GM12878 (cell line): ENCODE measurements at regions not wholly inside any gene's neighbourhood (a gene's known extent, or its start where the extent isn't known, plus 50 kb on each side); places are given as distances from the start of the nearest gene placed in this dataset.

Experiments used
- ATAC-seq: fragments of 200-7000 bp; cut with Tn5 transposase; 3 replicates; pipeline ENCODE4 v1.9.1; 2020; ENCODE audit warnings: mild to moderate bottlenecking, moderate library complexity
- BruUV-seq: library from RNA; stranded (reverse); fragments of 400-500 nt; replicated peaks from 2 replicates; lab custom pipeline; 2021; lab: Mats Ljungman, UMichigan
- CTCF ChIA-PET: fragments of 300-600 bp; sonication (Branson Sonifier 250); formaldehyde crosslinking; extraction: SDS; loops from one replicate; lab custom pipeline; 2021; ENCODE audit warnings: inconsistent platforms; lab: Yijun Ruan, JAX
- POLR2A ChIA-PET: fragments of 350-600 bp; formaldehyde crosslinking; extraction: SDS; loops from one replicate; lab custom pipeline; 2021; ENCODE audit warnings: inconsistent platforms; lab: Charles Lee
- RAD21 ChIA-PET: fragments of 300-600 bp; sonication (Branson Sonifier 250); formaldehyde crosslinking; loops from one replicate; lab custom pipeline; 2023; ENCODE audit warnings: antibody characterized with exemption; ENCODE audit not compliant: unreplicated experiment; lab: Charles Lee
- SMC1A ChIA-PET: fragments of 300-600 bp; sonication (Branson Sonifier 250); formaldehyde crosslinking; loops from one replicate; lab custom pipeline; 2023; ENCODE audit not compliant: unreplicated experiment, uncharacterized antibody; lab: Charles Lee
- DNase-seq: peaks from one replicate; pipeline ENCODE4 v3.0.0-alpha.2; 2011; ENCODE audit warnings: low read depth, low spot score
- FAIRE-seq: peaks from 3 replicates; lab custom pipeline; 2011; peaks lifted over from hg19 to GRCh38; lab: Jason Lieb, UNC
- H2AFZ ChIP-seq: 2 replicates; pipeline ENCODE4 v1.6.0; 2011; ENCODE audit warnings: low read depth, low read length, control low read depth; ENCODE audit not compliant: control insufficient read depth
- H3K27ac ChIP-seq: 2 replicates; pipeline ENCODE4 v1.5.1; 2011; ENCODE audit warnings: control low read depth; ENCODE audit not compliant: control insufficient read depth, insufficient read depth
- H3K27me3 ChIP-seq, 2 experiments: replicated peaks in 1 of 2; 2 replicates each; pipeline versions ENCODE4 v1.6.0 to v1.6.1; 2011; ENCODE audit warnings: low read length in 1 of 2; ENCODE audit not compliant: control insufficient read depth in 2 of 2, insufficient read depth in 2 of 2
- H3K36me3 ChIP-seq, 2 experiments: 2 replicates each; pipeline ENCODE4 v1.5.1; 2011; ENCODE audit warnings: low read length in 1 of 2; ENCODE audit not compliant: control insufficient read depth in 2 of 2, insufficient read depth in 2 of 2
- H3K4me1 ChIP-seq: 2 replicates; pipeline ENCODE4 v1.6.1; 2011; ENCODE audit warnings: mild to moderate bottlenecking, low read length, moderate library complexity, mixed read lengths; ENCODE audit not compliant: control insufficient read depth, insufficient read depth
- H3K4me2 ChIP-seq: 2 replicates; pipeline ENCODE4 v1.6.0; 2011; ENCODE audit warnings: control low read depth; ENCODE audit not compliant: control insufficient read depth, insufficient read depth
- H3K4me3 ChIP-seq: fragments of 200-600 bp; sonication (generic); 2 replicates; pipeline ENCODE4 v1.5.1; 2016
- H3K79me2 ChIP-seq: 2 replicates; pipeline ENCODE4 v1.6.0; 2011; ENCODE audit warnings: low read length; ENCODE audit not compliant: control insufficient read depth, insufficient read depth
- H3K9ac ChIP-seq: 2 replicates; pipeline ENCODE4 v1.8.0; 2011; ENCODE audit warnings: low read length, control low read depth, mixed read lengths; ENCODE audit not compliant: control insufficient read depth, insufficient read depth
- H3K9me3 ChIP-seq: replicated peaks from 3 replicates; pipeline ENCODE4 v1.5.1; 2011; ENCODE audit warnings: mild to moderate bottlenecking, low read length; ENCODE audit not compliant: control insufficient read depth, insufficient read depth
- H4K20me1 ChIP-seq: 2 replicates; pipeline ENCODE4 v1.6.0; 2011; ENCODE audit not compliant: control insufficient read depth, insufficient read depth
- CUX1 ChIP-seq: IDR thresholded peaks from 2 replicates; pipeline ENCODE4 v1.6.1; 2012; ENCODE audit warnings: improper control_type of control experiment, low read depth, low read length; ENCODE audit not compliant: insufficient replicate concordance
- ELK1 ChIP-seq: IDR thresholded peaks from 2 replicates; pipeline ENCODE4 v1.6.1; 2012; ENCODE audit warnings: low read depth, low read length, improper control_type of control experiment
- FOS ChIP-seq: IDR thresholded peaks from 3 replicates; pipeline ENCODE4 v1.6.1; 2011; ENCODE audit warnings: borderline replicate concordance; ENCODE audit not compliant: insufficient read length; ENCODE audit errors: extremely low read depth
- MXI1 ChIP-seq: fragments of 150-350 bp; IDR thresholded peaks from 2 replicates; pipeline ENCODE4 v1.6.1; 2011; ENCODE audit warnings: low read depth, mild to moderate bottlenecking, inconsistent platforms, low read length, improper control_type of control experiment
- NKRF ChIP-seq: fragments of 450-650 bp; conservative IDR thresholded peaks from 2 replicates; pipeline ENCODE4 v1.6.1; 2017; ENCODE audit warnings: mild to moderate bottlenecking, moderate library complexity
- PRDM15 ChIP-seq: fragments of 450-650 bp; formaldehyde crosslinking; IDR thresholded peaks from 2 replicates; pipeline ENCODE4 v1.4.0; 2020; ENCODE audit warnings: mild to moderate bottlenecking, moderate library complexity
- SIX5 ChIP-seq: IDR thresholded peaks from 2 replicates; pipeline ENCODE4 v1.6.1; 2011; ENCODE audit warnings: mild to moderate bottlenecking, low read depth, low read length, moderate library complexity; ENCODE audit not compliant: severe bottlenecking
- ZBTB33 ChIP-seq: fragments of 450-650 bp; IDR thresholded peaks from 2 replicates; pipeline ENCODE4 v1.6.1; 2017; ENCODE audit warnings: mild to moderate bottlenecking
- ZNF384 ChIP-seq: IDR thresholded peaks from 2 replicates; pipeline ENCODE4 v1.6.1; 2012; ENCODE audit warnings: low read depth, mild to moderate bottlenecking, low read length, improper control_type of control experiment, borderline replicate concordance
- WGBS: methylation state at CpG from one replicate; pipeline ENCODE4 v1.1.6; 2016; ENCODE audit warnings: low lambda C conversion rate; ENCODE audit not compliant: insufficient replicate concordance, insufficient coverage; ENCODE audit errors: missing lambda C conversion rate; 5-methylcytosine and 5-hydroxymethylcytosine counted together
- in situ Hi-C: fragments of 300-500 bp; cut with MboI; formaldehyde crosslinking; loops from 9 replicates; pipeline ENCODE4 v1.14.3; 2018; ENCODE audit warnings: mixed read lengths
- intact Hi-C: fragments of 100-400 bp; cut with micrococcal nuclease; formaldehyde crosslinking; loops from one replicate; pipeline ENCODE4 v1.14.2; 2022; ENCODE audit not compliant: unreplicated experiment

- Histone ChIP-seq H3K4me1 (no peaks in the 10 kb centered on the region), H3K9me3 (no peaks in the 10 kb centered on the region; the same call in 2 of the 3 replicates), H4K20me1 (no peaks in the 10 kb centered on the region), H3K4me3 (no peak overlapping the region), H3K36me3 (no peaks in the 10 kb centered on the region), H3K79me2 (no peaks in the 10 kb centered on the region), H3K27me3 (no peaks in the 10 kb centered on the region), H3K9ac (no peak overlapping the region), H3K27ac (no peak overlapping the region), H2AFZ (no peak overlapping the region), H3K4me2 (no peak overlapping the region)
- intact Hi-C loops (no loop called here), in situ Hi-C loops (no loop called here)
- ChIA-PET SMC1A (interaction anchor here (1.1 kb wide), 1 partner anchor 18 kb away, joined by 3 read pairs; no protein-coding TSS in a partner anchor), POLR2A (no interaction called here), CTCF (interaction anchor here (0.6 kb wide), 1 partner anchor 39 kb away, joined by 4 read pairs; no protein-coding TSS in a partner anchor), RAD21 (no interaction called here)
- WGBS: 41% methylated on average over 4 of the region's 4 CpGs
- BruUV-seq: no TSS peak
- no peak for FAIRE-seq
- no peak for ATAC-seq
- no peak for DNase-seq
- no peak for TF ChIP-seq FOS
- no peak for TF ChIP-seq SIX5
- TF ChIP-seq MXI1: no peak
- TF ChIP-seq ELK1: no peak
- TF ChIP-seq ZNF384: no peak
- TF ChIP-seq CUX1: no peak
- no peak for TF ChIP-seq ZBTB33
- no peak for TF ChIP-seq PRDM15 (CRISPR knock-in tag)
- TF ChIP-seq NKRF: no peak
These were observed 76.8 kb upstream of the COX20 start for GRCh38 chr1:244758708-244759107.
